ENCODE measurements at regions not wholly inside any gene's neighbourhood (a gene's known extent, or its start where the extent isn't known, plus 50 kb on each side); places are given as distances from the start of the nearest gene placed in this dataset.

DNA sequence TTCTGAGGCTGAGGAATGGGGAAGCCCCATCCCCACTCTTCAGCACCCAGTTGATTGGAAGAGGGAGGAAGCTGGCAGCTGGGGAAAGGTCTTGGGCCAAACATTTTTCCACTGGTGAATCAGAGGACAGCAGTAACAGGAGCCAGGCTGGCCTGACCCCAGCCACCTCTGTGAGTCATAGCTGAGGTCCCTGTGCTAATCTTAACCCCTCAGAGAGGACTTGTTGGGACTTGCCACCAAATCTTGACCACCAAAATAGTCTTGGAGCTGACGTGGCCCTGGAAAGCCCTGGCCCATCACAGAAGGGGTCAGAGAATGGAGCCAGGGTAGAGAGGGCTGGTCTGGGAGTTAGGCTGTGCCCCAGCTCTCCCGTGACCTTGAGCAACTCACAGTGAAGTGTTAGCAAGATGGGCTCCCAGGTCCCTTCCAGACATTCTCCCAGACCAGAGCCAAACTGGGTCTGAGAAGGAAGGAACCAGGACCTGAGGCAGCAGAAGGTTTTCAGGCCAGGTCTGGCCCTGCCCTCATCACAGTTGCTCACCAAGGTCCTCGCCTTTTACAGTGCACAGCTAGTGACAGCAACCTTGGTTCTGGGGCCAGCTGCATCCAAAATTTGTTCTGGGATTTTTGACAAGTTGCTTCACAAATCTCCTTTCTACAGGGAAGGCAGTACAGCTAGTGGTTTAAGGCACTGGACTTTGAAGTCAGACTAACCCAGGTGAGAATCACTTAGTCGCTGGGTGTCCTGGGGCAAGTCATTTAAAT lies 266.6 kb downstream of the CYP26B1 start:
- ATAC-seq (peak; percentile 52; the same call in 1 of the 2 replicates), DNase-seq (ENCODE audit: low read depth, low spot score) (no peak)
- Histone ChIP-seq H3K27me3 (ENCODE audit: control insufficient read depth, insufficient read depth, low read length) (no peaks in the 10 kb centered on the region), H3K4me3 (ENCODE audit: low read depth in 2 of 2, low read length in 2 of 2) (no peak overlapping the region), H3K27ac (ENCODE audit: low read length) (no peak overlapping the region), H3K36me3 (ENCODE audit: control insufficient read depth, insufficient read depth, low read length) (no peaks in the 10 kb centered on the region), H3K9me3 (ENCODE audit: control insufficient read depth, insufficient read depth, low read depth, low read length) (no peaks in the 10 kb centered on the region), H3K4me1 (ENCODE audit: control insufficient read depth, insufficient read depth, low read length) (no peaks in the 10 kb centered on the region; the same call in 1 of the 2 replicates)
- in situ Hi-C loops (cut with HindIII; ENCODE audit: low pct_unique_long_range_greater_than_20kb, low sequenced_read_pairs): no loop called here
- POLR2A ChIA-PET: no interaction called here
- intact Hi-C loops (cut with micrococcal nuclease; ENCODE audit: unreplicated experiment): no loop called here
- CTCF ChIA-PET: interaction anchor here (0.6 to 0.7 kb wide), 3 partner anchors 81 to 790 kb away, joined by 3 to 4 read pairs (median 3); no protein-coding TSS in a partner anchor
- BruUV-seq (replicated peaks): no TSS peak
- TF ChIP-seq, protein P1, sequence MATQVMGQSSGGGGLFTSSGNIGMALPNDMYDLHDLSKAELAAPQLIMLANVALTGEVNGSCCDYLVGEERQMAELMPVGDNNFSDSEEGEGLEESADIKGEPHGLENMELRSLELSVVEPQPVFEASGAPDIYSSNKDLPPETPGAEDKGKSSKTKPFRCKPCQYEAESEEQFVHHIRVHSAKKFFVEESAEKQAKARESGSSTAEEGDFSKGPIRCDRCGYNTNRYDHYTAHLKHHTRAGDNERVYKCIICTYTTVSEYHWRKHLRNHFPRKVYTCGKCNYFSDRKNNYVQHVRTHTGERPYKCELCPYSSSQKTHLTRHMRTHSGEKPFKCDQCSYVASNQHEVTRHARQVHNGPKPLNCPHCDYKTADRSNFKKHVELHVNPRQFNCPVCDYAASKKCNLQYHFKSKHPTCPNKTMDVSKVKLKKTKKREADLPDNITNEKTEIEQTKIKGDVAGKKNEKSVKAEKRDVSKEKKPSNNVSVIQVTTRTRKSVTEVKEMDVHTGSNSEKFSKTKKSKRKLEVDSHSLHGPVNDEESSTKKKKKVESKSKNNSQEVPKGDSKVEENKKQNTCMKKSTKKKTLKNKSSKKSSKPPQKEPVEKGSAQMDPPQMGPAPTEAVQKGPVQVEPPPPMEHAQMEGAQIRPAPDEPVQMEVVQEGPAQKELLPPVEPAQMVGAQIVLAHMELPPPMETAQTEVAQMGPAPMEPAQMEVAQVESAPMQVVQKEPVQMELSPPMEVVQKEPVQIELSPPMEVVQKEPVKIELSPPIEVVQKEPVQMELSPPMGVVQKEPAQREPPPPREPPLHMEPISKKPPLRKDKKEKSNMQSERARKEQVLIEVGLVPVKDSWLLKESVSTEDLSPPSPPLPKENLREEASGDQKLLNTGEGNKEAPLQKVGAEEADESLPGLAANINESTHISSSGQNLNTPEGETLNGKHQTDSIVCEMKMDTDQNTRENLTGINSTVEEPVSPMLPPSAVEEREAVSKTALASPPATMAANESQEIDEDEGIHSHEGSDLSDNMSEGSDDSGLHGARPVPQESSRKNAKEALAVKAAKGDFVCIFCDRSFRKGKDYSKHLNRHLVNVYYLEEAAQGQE (IDR thresholded peaks at IDR 0.05; ENCODE audit: insufficient read depth in 1 of 2, low read depth in 2 of 2, low read length in 1 of 2): no peak
- no peak for TF ChIP-seq POLR2AphosphoS5 (IDR thresholded peaks at IDR 0.05; ENCODE audit: low read depth, low read length)
- TF ChIP-seq CTCF (IDR thresholded peaks at IDR 0.05): no peak
- TF ChIP-seq SIN3A (IDR thresholded peaks at IDR 0.05; ENCODE audit: borderline replicate concordance, insufficient read depth, low read depth, low read length): no peak
- no peak for TF ChIP-seq TCF7L2 (IDR thresholded peaks at IDR 0.05; ENCODE audit: low read depth, low read length)

DNA sequence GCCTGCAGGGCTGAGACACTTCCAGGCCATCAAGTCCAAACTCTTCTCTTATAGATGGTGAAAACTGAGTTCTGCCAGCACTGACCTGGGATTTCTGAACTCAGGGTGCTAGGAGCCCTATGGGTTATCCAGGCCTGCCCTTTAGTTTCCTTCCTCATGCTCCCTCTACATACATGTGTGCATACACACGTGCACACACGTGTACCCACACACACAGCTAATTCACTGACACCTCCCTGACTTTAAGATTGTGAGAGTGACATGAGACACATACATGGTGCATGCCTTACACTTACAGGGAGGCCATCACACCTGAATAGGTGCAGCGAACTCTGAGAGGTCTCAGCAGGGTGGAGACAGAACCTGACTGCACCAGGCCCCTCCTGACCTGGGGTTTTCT lies 267.4 kb downstream of the CYP26B1 start:
- no peaks in the 10 kb centered on the region for H3K9me3 ChIP-seq (ENCODE audit: control insufficient read depth, insufficient read depth, low read depth, low read length)
- intact Hi-C loops (cut with micrococcal nuclease; ENCODE audit: unreplicated experiment) (no loop called here), in situ Hi-C loops (cut with HindIII; ENCODE audit: low pct_unique_long_range_greater_than_20kb, low sequenced_read_pairs) (no loop called here)
- ChIA-PET CTCF (interaction anchor here (0.6 kb wide), 2 partner anchors 80 to 86 kb away, joined by 3 read pairs; no protein-coding TSS in a partner anchor), POLR2A (no interaction called here)
- H3K27ac ChIP-seq (ENCODE audit: low read length): no peak overlapping the region
- no peak for ATAC-seq
- no peaks in the 10 kb centered on the region; the same call in 1 of the 2 replicates for H3K4me1 ChIP-seq (ENCODE audit: control insufficient read depth, insufficient read depth, low read length)
- no peak overlapping the region for H3K4me3 ChIP-seq (ENCODE audit: low read depth in 2 of 2, low read length in 2 of 2)
- no peaks in the 10 kb centered on the region for H3K27me3 ChIP-seq (ENCODE audit: control insufficient read depth, insufficient read depth, low read length)
- H3K36me3 ChIP-seq (ENCODE audit: control insufficient read depth, insufficient read depth, low read length): no peaks in the 10 kb centered on the region
- DNase-seq (ENCODE audit: low read depth, low spot score): no peak
- TF ChIP-seq TCF7L2 (IDR thresholded peaks at IDR 0.05; ENCODE audit: low read depth, low read length) (no peak), SIN3A (IDR thresholded peaks at IDR 0.05; ENCODE audit: borderline replicate concordance, insufficient read depth, low read depth, low read length) (no peak), POLR2AphosphoS5 (IDR thresholded peaks at IDR 0.05; ENCODE audit: low read depth, low read length) (no peak), CTCF (IDR thresholded peaks at IDR 0.05) (no peak)
- TF ChIP-seq, protein P1 (IDR thresholded peaks at IDR 0.05; ENCODE audit: insufficient read depth in 1 of 2, low read depth in 2 of 2, low read length in 1 of 2): no peak
- no TSS peak for BruUV-seq (replicated peaks)
